T-helper 1 cell (primary cell): ENCODE measurements at regions not wholly inside any gene's neighbourhood (a gene's known extent, or its start where the extent isn't known, plus 50 kb on each side); places are given as distances from the start of the nearest gene placed in this dataset.

Source experiments
- DNase-seq, 5 donors: peaks; one replicate each; pipeline ENCODE4 v3.0.0-alpha.2; 2012 to 2020

- DNase-seq, result no peak
Measured at GRCh38 chr2:211068108-211068780, 511.8 kb downstream of the CPS1 start.

DNA sequence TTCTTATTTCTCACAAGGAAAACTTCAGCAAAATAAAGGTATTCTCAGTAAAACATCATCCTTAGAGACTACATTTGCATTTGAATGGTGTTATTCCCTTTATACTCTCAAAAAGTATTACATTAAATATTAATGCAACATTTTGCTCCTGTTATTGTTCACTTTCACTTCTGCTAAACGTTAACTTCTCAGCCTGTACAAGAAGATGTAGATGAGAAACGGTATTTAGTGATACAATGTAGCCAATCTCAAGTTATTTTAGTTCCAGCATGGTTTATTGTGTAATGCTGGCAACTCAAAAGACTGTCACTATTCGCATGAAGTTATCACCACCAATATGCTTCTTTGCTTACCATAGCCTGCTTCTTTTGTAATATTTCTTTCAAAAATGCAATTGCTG, 514.1 kb downstream of the CPS1 start:
- DNase-seq, result no peak

- DNase-seq, result no peak
Measured at GRCh38 chr2:211077216-211077767, 520.9 kb downstream of the CPS1 start.

GRCh38 chr2:211084352-211084751, 528.0 kb downstream of the CPS1 start:
- no peak for DNase-seq

DNA sequence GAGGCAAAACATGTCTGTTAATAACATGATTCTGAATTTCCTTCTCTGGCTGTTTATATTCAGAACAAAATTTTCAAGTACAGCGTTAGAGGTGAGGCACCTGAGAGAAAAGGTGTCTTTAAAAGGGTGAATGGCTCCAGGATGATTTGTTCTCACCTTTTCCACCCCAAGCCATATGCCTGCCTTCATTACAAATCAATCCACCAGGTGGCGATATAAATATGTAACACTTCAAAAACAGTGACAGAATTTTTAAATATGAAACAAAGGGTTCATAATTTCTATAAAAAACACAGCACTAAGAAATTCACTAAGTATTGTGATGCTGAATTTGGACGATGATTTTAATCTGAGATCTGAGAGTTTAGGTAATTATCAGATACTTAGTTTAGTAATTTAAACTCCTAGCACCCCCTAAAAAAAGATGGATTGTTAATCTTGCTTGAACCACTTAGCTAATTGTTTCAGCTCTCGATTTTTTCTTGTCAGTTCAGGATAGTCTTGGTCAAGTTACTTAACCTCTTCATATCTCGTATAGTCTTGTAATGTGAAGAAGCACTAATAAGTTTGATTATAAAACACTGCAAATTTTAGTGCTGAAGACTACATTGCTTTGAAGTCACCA, 528.8 kb downstream of the CPS1 start:
- DNase-seq, result peak in 1 of 5 donors; percentile 2

- no peak for DNase-seq
Measured at GRCh38 chr2:211086049-211086448, 529.6 kb downstream of the CPS1 start.

- DNase-seq, result no peak
Measured at GRCh38 chr2:211089127-211089526, 532.7 kb downstream of the CPS1 start.

GRCh38 chr2:211093743-211094303, 537.4 kb downstream of the CPS1 start:
- no peak for DNase-seq

- no peak for DNase-seq
Measured at GRCh38 chr2:211103989-211104388, 547.6 kb downstream of the CPS1 start.

GRCh38 chr2:211113334-211114175, 557.2 kb downstream of the CPS1 start:
- no peak for DNase-seq

- DNase-seq, result no peak
Measured at GRCh38 chr2:211114826-211115455, 558.5 kb downstream of the CPS1 start.

DNA sequence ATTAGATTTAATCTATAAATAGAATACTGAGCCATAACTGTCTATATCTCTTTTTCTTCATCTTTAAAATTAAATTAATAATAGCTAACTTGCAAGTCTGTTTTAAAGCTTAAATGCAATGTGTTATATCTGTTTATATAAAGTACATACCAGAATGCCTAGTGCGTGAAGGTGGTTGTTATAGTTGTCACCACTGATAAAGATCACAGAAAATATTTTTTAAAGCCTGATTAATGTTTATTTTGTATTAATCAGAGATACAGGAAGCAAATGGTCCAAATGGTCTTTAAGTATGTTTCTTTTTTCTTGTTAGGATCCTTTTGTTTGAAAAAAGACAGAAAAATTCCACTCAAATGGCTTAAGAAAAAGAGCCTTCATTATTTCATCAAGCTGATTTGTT, 560.6 kb downstream of the CPS1 start:
- DNase-seq, result no peak

DNA sequence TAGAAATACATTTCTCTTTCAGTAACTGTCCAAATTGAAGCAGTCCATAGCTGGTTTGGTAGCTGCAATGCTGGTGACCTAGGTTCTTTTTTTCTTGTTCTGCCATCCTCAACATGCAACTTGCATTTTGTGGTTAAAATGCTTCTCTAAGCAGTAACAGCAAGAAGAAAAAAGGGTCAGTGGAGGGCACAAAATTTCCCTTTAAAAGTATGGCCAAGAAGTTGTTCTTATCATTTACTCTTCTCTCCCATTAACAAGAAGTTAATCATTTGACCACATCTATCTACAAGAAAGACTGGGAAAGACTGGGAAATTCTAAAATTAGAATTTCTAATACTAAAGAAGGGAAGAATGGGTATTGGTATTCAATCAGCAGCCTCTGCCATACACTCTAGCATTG, 569.9 kb downstream of the CPS1 start:
- no peak for DNase-seq

GRCh38 chr2:211127501-211127900, 571.1 kb downstream of the CPS1 start:
- no peak for DNase-seq

- no peak for DNase-seq
Measured at GRCh38 chr2:211128287-211128686, 571.9 kb downstream of the CPS1 start.

DNA sequence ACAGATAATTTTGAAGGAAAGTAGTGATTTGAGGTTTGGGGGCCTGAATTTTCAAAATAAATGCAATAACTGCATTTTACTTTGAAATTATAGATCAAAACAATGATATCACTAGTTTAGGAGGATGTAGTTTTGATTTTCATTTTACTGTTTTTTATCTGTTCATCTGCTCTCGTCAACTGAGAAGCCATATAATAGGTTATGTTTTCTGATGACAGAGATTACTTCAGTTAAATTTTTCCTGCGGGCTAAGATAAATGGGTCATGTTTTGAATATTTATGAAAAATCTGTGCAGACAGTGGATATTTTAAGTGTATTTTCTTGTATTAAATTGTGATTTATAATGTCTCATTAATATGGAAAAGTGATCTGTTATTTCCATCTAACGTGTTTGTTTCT, 573.4 kb downstream of the CPS1 start:
- DNase-seq, result no peak

DNA sequence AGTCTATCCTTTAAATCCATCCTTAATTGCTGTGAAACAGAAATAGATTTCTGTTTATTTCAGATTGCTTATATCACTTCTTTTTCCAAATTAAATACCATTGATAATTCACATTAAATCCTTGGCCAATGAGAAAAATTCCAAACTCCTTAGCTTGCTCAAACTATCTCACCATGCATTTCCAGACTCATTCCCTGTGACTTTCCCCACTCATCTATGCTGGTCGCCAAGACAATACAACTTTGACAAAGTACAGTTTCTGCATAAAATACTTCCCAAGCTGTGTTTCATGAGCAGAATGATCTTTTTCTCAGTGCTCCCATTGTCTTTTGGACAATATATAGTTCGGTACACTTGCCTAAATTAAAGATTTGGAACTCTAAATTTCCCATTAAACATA, 575.6 kb downstream of the CPS1 start:
- DNase-seq, result no peak

DNA sequence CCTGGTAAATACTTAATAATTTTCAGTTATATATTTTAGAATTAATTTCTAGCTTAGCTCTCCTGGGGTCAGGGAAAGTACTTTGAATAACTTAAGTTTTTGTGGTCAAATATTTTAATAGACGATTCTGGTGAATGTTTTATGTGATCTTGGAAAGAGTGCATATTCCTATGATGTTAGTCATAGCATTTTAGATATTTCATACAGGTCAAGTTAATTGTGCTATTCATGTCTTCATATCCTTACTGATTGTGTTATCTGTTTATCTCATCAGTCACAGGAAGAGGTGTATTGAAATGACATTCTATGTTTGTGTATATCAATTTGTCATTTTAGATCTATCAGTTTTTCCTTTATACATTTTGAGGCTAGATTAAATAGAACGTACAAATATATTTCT, 576.2 kb downstream of the CPS1 start:
- no peak for DNase-seq

DNA sequence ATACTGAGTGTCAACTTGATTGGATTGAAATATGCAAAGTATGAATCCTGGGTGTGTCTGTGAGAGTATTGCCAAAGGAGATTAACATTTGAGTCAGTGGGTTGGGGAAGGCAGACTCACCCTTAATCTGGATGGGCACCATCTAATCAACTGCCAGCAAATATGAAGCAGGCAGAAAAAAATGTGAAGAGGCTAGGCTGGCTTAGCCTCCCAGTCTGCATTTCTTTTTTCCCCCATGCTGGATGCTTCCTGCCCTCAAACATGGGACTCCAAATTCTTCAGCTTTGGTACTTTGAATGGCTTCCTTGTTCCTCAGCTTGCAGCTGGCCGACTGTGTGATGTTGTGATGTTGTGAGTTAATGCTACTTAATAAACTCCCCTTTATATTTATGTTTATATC, 577.4 kb downstream of the CPS1 start:
- DNase-seq, result no peak

- DNase-seq, result no peak
Measured at GRCh38 chr2:211138551-211138950, 582.2 kb downstream of the CPS1 start.

- DNase-seq, result no peak
Measured at GRCh38 chr2:211141646-211142045, 585.2 kb downstream of the CPS1 start.

DNA sequence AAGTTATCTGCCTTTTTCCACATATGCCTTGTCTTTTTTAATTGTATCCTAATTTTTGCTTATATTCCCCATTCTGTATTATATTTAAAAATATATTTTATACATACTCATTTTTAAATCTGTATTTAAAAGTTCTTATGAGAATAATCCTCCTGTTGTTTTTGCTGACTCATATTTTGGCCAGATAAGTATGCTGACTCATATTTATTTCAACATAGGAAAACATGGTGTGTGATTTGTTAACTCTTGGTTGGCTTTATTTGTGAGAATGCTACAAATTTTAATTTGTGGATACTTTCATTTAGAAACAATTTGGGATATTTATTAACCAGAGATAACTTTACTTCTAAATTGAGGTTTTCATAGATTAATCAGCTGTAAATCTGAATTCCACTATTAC, 587.7 kb downstream of the CPS1 start:
- DNase-seq, result no peak
